NOMO-1 (cell line): ENCODE measurements at regions not wholly inside any gene's neighbourhood (a gene's known extent, or its start where the extent isn't known, plus 50 kb on each side); places are given as distances from the start of the nearest gene placed in this dataset.

Experiments
- DNase-seq, 2 experiments: peaks; one replicate each; lab custom pipeline; 2025; ENCODE audit not compliant: unreplicated experiment in 2 of 2; lab: John Stamatoyannopoulos, UW

GRCh38 chr4:126775485-126776106 lies 857.2 kb upstream of the INTU start:
- DNase-seq, result no peak

GRCh38 chr4:126776361-126776760 lies 856.4 kb upstream of the INTU start:
- DNase-seq, result no peak

GRCh38 chr4:126777649-126778048 lies 855.1 kb upstream of the INTU start:
- DNase-seq, result no peak

- DNase-seq, result no peak
These were observed 854.4 kb upstream of the INTU start for GRCh38 chr4:126778348-126778747.

- no peak for DNase-seq
These were observed 853.8 kb upstream of the INTU start for GRCh38 chr4:126779001-126779400.

GRCh38 chr4:126779436-126780166 lies 853.2 kb upstream of the INTU start:
- no peak for DNase-seq

GRCh38 chr4:126783191-126783590 lies 849.6 kb upstream of the INTU start:
- no peak for DNase-seq

GRCh38 chr4:126784966-126785580 lies 847.7 kb upstream of the INTU start:
- no peak for DNase-seq

- no peak for DNase-seq
These were observed 842.1 kb upstream of the INTU start for GRCh38 chr4:126790633-126791032.

- no peak for DNase-seq
These were observed 838.4 kb upstream of the INTU start for GRCh38 chr4:126794363-126794762.

- no peak for DNase-seq
These were observed 834.5 kb upstream of the INTU start for GRCh38 chr4:126798214-126798613.

GRCh38 chr4:126799416-126799815 lies 833.3 kb upstream of the INTU start:
- no peak for DNase-seq

- no peak for DNase-seq
These were observed 832.7 kb upstream of the INTU start for GRCh38 chr4:126799971-126800574.

GRCh38 chr4:126800575-126801141 lies 832.1 kb upstream of the INTU start:
- no peak for DNase-seq

GRCh38 chr4:126807132-126807531 lies 825.6 kb upstream of the INTU start:
- DNase-seq, result no peak

GRCh38 chr4:126812076-126812475 lies 820.7 kb upstream of the INTU start:
- no peak for DNase-seq

GRCh38 chr4:126820631-126821030 lies 812.1 kb upstream of the INTU start:
- no peak for DNase-seq

- no peak for DNase-seq
These were observed 811.6 kb upstream of the INTU start for GRCh38 chr4:126821152-126821551.

GRCh38 chr4:126825083-126825482 lies 807.7 kb upstream of the INTU start:
- no peak for DNase-seq

- no peak for DNase-seq
These were observed 805.1 kb upstream of the INTU start for GRCh38 chr4:126827669-126828068.

- DNase-seq, result no peak
These were observed 797.9 kb upstream of the INTU start for GRCh38 chr4:126834854-126835253.
